ENCODE measurements at regions not wholly inside any gene's neighbourhood (a gene's known extent, or its start where the extent isn't known, plus 50 kb on each side); places are given as distances from the start of the nearest gene placed in this dataset.

DNA sequence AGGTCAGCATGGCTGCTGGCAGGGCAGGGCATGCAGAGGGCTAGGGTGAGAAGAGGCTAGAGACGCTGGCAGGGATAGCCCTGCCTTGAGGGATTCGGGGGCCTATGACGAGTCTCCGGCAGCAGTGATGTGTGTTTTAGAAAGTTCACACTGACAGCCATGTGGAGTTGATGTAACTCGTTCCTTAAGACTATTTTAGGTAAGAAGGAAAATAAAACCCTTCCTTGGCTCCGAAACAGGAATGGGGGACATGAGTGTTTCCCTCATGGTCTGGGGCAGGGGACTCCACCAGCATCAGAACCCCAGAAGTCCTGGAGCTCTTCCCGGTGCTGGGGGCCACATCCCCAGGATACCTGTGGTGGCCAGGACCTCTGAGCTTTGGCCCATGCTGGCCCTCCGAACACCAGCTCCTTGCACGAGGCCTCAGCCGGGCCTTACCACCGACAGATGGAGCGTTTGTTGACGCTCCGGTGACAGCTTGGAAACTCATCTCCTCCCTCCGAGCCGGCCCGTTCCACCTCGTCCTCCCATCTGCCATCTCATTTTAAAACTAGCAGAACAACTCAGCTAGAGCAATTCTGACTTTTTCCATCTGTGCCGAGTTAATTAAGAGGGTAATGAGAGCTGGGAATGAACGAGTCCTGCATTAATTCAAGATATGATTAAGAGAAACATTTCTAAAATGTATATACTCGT lies 337.7 kb downstream of the CDK5RAP2 start:
- TF ChIP-seq, protein P1, sequence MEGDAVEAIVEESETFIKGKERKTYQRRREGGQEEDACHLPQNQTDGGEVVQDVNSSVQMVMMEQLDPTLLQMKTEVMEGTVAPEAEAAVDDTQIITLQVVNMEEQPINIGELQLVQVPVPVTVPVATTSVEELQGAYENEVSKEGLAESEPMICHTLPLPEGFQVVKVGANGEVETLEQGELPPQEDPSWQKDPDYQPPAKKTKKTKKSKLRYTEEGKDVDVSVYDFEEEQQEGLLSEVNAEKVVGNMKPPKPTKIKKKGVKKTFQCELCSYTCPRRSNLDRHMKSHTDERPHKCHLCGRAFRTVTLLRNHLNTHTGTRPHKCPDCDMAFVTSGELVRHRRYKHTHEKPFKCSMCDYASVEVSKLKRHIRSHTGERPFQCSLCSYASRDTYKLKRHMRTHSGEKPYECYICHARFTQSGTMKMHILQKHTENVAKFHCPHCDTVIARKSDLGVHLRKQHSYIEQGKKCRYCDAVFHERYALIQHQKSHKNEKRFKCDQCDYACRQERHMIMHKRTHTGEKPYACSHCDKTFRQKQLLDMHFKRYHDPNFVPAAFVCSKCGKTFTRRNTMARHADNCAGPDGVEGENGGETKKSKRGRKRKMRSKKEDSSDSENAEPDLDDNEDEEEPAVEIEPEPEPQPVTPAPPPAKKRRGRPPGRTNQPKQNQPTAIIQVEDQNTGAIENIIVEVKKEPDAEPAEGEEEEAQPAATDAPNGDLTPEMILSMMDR (IDR thresholded peaks at IDR 0.05; ENCODE audit: borderline replicate concordance, control extremely low read depth, extremely low read depth, insufficient read depth, missing control alignments): no peak
- no peak for DNase-seq (ENCODE audit: low spot score)

DNA sequence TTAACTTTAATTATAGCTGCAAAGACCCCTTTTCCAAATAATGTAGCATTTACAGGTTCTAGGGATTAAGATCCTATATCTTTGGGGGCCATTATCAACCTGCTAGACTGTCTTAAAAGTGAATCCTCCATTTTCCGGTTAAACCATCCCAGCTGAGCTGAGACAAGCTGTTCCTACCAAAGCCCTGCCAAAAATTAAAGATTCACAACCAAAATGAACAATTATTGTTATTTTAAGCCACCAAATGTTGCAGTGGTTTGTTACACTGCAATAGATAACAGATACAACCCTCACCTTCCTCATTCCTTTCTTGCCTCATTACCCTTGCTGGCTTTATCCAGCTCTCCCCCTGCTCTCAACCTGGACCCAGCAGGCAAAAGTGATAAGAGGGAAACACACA lies 343.4 kb downstream of the CDK5RAP2 start:
- DNase-seq (ENCODE audit: low spot score): no peak
- TF ChIP-seq, protein P1 (IDR thresholded peaks at IDR 0.05; ENCODE audit: borderline replicate concordance, control extremely low read depth, extremely low read depth, insufficient read depth, missing control alignments): no peak
- in situ Hi-C loops (cut with MboI; ENCODE audit: low sequenced_read_pairs, unreplicated experiment): no loop called here

More for the DNA sequence above, 337.7 kb downstream of the CDK5RAP2 start:
- in situ Hi-C loops (cut with MboI; ENCODE audit: low sequenced_read_pairs, unreplicated experiment): no loop called here

DNA sequence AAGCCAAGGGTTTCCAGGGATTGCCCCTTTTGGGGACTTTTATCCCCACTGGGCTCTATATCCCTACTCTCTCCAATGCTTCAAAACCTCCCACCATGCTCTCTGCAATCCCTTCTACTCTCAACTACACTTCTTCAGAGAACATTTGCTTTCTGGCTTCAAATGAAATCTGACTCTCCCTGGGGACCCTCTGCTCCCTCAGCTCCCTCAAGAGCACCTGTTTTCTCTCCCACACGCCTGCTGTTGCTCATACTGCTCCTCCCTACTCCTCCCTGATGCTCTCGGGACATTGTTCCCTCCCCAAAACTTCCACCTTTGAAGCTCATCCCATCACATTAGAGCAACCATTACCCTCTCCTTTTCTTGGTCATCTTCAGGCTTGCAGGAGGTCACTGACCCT lies 344.9 kb downstream of the CDK5RAP2 start:
- TF ChIP-seq, protein P1 (IDR thresholded peaks at IDR 0.05; ENCODE audit: borderline replicate concordance, control extremely low read depth, extremely low read depth, insufficient read depth, missing control alignments): no peak
- in situ Hi-C loops (cut with MboI; ENCODE audit: low sequenced_read_pairs, unreplicated experiment): no loop called here
- no peak for DNase-seq (ENCODE audit: low spot score)

DNA sequence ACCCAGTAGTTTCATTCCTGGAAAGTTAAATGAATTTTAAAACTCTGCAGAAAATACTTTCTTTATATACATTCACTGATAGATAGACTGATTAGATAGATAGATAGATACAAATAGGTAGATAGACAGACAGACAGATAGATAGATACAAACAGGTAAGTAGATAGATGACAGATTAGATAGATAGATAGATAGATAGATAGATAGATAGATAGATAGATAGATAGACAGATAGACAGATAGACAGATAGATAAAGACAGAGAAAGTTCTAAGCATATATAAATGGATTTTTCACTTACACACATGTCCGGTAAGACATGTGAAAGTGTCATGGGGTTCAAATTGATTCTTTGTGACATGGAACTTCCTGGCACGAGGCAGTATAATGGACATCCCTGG lies 349.7 kb downstream of the CDK5RAP2 start:
- in situ Hi-C loops (cut with MboI; ENCODE audit: low sequenced_read_pairs, unreplicated experiment): no loop called here
- TF ChIP-seq, protein P1 (IDR thresholded peaks at IDR 0.05; ENCODE audit: borderline replicate concordance, control extremely low read depth, extremely low read depth, insufficient read depth, missing control alignments): no peak
- no peak for DNase-seq (ENCODE audit: low spot score)

DNA sequence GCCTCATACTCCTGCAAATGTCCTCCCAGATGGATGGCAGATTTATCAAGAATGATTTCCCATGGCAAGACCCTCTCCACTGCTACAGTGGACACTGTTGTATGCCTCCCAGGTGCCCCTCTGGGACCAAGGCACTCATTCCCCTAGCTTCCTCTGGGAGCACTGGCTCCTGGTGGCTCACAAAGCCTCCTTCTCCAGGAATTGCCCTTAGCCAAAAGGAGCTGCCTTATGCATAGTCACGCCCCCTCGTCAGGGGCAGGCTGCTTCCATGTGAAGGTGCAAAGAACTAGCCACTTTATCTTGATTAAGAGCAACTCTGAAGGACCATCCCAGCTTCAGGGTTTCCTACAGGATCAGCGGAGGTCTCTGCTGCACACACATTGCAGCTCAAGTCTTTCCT lies 358.1 kb downstream of the CDK5RAP2 start:
- in situ Hi-C loops (cut with MboI; ENCODE audit: low sequenced_read_pairs, unreplicated experiment): no loop called here
- TF ChIP-seq, protein P1 (IDR thresholded peaks at IDR 0.05; ENCODE audit: borderline replicate concordance, control extremely low read depth, extremely low read depth, insufficient read depth, missing control alignments): no peak
- DNase-seq (ENCODE audit: low spot score): no peak

DNA sequence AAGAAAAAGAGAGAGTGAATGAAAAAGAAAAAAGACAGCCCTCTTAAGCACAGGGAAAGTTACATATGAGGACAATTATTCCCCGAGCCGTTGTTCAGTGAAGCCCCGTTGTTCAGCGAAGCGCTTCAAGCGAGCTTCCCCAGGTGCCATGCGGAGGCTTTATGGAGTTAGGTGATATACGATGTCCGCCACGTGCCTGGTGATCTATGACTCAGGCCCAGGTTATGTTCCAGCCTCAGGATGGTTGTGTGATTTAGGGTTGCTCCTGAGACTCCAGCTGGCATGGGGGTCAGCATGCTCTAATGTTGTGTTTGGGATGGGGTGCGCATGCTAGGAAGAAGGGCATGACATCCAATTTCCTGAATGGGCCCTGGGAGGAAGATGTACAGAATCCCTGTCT lies 365.6 kb downstream of the CDK5RAP2 start:
- no peak for DNase-seq (ENCODE audit: low spot score)
- in situ Hi-C loops (cut with MboI; ENCODE audit: low sequenced_read_pairs, unreplicated experiment): no loop called here

More for the DNA sequence above, 365.6 kb downstream of the CDK5RAP2 start:
- TF ChIP-seq, protein P1 (IDR thresholded peaks at IDR 0.05; ENCODE audit: borderline replicate concordance, control extremely low read depth, extremely low read depth, insufficient read depth, missing control alignments): no peak
